Activated CD4-positive, alpha-beta memory T cell treated with anti-CD3 and anti-CD28 coated beads, Interleukin-2, amount 10 ng/mL, durations not matched to agents 7 days and 5 days (primary cell): ENCODE measurements at regions not wholly inside any gene's neighbourhood (a gene's known extent, or its start where the extent isn't known, plus 50 kb on each side); places are given as distances from the start of the nearest gene placed in this dataset.

Experiments
- CTCF ChIA-PET: fragments of 350-600 bp; sonication (Branson Sonifier 250); formaldehyde crosslinking; loops from one replicate; lab custom pipeline; 2021; ENCODE audit warnings: antibody characterized with exemption, inconsistent platforms; lab: Charles Lee
- POLR2A ChIA-PET: fragments of 350-600 bp; sonication (Branson Sonifier 250); formaldehyde crosslinking; loops from one replicate; lab custom pipeline; 2021; ENCODE audit warnings: antibody characterized with exemption; lab: Charles Lee
- DNase-seq: peaks from one replicate; pipeline ENCODE4 v3.0.0-alpha.2; 2020
- H3K27ac Mint-ChIP-seq: one replicate; pipeline ENCODE4 v1.8.0; 2021; ENCODE audit warnings: mild to moderate bottlenecking, mixed read lengths
- H3K27me3 Mint-ChIP-seq: one replicate; pipeline ENCODE4 v1.8.0; 2021; ENCODE audit warnings: mixed read lengths
- H3K36me3 Mint-ChIP-seq: one replicate; pipeline ENCODE4 v1.8.0; 2021; ENCODE audit warnings: low read depth, mixed read lengths
- H3K4me1 Mint-ChIP-seq: one replicate; pipeline ENCODE4 v1.8.0; 2021; ENCODE audit warnings: mixed read lengths
- H3K4me3 Mint-ChIP-seq: one replicate; pipeline ENCODE4 v1.8.0; 2021; ENCODE audit warnings: mild to moderate bottlenecking, mixed read lengths
- H3K9me3 Mint-ChIP-seq: one replicate; pipeline ENCODE4 v1.8.0; 2021; ENCODE audit warnings: mixed read lengths

- Mint-ChIP-seq H3K36me3 (no peaks in the 10 kb centered on the region), H3K4me1 (no peaks in the 10 kb centered on the region), H3K4me3 (no peak overlapping the region), H3K27ac (no peak overlapping the region), H3K9me3 (no peaks in the 10 kb centered on the region), H3K27me3 (peaks cover 1% of the 10 kb centered on the region)
- DNase-seq = no peak
- ChIA-PET POLR2A (no interaction called here), CTCF (interaction anchor here (0.5 kb wide), 1 partner anchor 1673 kb away, joined by 3 read pairs; no protein-coding TSS in a partner anchor)
Measured at GRCh38 chr12:93292731-93293566, 84.8 kb upstream of the NUDT4 start.

DNA sequence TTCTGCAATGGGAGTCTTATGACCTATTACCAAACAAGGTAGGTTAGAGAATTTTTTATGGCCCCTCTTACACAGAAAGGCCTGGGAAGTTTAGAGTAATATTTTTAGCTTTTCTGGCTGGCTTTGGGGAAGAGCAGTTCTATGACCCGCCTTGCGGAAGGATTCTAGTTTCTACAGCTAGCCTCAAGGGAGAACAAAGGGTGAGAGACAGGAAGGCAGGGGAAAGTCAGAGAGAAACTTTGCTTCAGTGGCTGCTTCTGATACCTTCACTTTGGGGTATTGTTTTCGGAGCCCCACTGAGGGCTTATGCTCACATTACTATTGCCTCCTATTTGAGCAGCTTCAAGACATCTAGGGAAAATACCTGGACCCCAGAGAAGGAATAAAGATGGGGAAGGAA lies 80.7 kb upstream of the NUDT4 start:
- ChIA-PET POLR2A (no interaction called here), CTCF (no interaction called here)
- Mint-ChIP-seq H3K27me3 (peaks cover 3% of the 10 kb centered on the region), H3K4me3 (no peak overlapping the region), H3K36me3 (no peaks in the 10 kb centered on the region), H3K27ac (no peak overlapping the region), H3K4me1 (no peaks in the 10 kb centered on the region), H3K9me3 (no peaks in the 10 kb centered on the region)
- DNase-seq = no peak

DNA sequence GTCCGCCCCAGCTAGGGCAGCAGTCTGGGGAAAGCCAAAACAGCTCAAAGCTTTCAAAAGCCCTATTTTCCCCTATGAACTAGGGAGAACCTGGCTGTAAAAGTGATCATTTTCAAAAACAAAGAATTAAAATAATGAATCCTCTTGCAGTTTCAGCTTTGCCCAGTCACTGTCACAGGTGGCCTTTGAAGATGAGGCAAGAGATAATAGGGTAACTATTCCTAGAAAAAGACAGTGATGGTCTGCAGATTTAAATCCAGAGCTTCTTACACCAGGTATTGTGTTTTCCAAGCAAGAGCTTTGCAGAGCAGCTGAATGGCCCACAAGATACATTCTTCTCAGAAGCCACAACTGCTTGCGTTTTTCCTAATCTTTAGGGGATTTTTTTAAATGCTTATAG lies 80.2 kb upstream of the NUDT4 start:
- DNase-seq = no peak
- CTCF ChIA-PET = no interaction called here
- Mint-ChIP-seq H3K36me3 (no peaks in the 10 kb centered on the region), H3K9me3 (no peaks in the 10 kb centered on the region), H3K27me3 (peaks cover 3% of the 10 kb centered on the region), H3K4me3 (no peak overlapping the region), H3K27ac (no peak overlapping the region), H3K4me1 (no peaks in the 10 kb centered on the region)
- POLR2A ChIA-PET = no interaction called here

DNA sequence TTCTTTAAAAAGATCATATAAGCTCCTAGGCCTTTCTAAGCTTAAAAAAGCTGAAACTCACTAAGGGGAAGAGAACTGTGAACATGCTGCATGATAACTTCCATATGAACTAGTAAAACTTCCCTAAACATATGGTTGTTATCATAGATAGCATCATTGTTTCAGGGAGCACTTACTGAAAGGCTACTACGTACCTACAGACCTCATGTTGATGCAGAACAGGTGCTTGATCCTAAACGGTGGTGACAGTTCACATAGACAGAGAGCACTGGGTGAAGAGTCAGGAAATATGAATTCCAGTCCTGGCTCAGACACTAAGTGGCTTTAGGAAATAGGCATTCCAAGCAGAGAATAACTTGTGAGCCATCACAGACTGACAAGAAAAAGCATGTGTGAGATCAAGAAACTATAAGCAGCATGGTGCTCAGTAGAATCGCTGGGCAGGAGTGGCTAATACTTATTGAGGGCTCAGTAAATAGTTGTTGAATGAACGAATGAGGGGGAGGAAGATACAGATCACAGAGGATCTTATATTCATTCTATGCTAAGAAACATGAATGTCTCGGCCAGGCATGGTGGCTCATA lies 78.4 kb upstream of the NUDT4 start:
- no peak overlapping the region for H3K27ac Mint-ChIP-seq
- H3K36me3 Mint-ChIP-seq = no peaks in the 10 kb centered on the region
- no peak overlapping the region for H3K4me3 Mint-ChIP-seq
- ChIA-PET CTCF (no interaction called here), POLR2A (no interaction called here)
- no peaks in the 10 kb centered on the region for H3K9me3 Mint-ChIP-seq
- no peak for DNase-seq
- no peaks in the 10 kb centered on the region for H3K4me1 Mint-ChIP-seq
- peaks cover 3% of the 10 kb centered on the region for H3K27me3 Mint-ChIP-seq

GRCh38 chr12:93300611-93301021 lies 77.1 kb upstream of the NUDT4 start:
- no peak overlapping the region for H3K4me3 Mint-ChIP-seq
- H3K27ac Mint-ChIP-seq = no peak overlapping the region
- CTCF ChIA-PET = interaction anchor here (0.6 kb wide), 2 partner anchors 49 to 283 kb away, joined by 3 to 6 read pairs; no protein-coding TSS in a partner anchor
- H3K9me3 Mint-ChIP-seq = no peaks in the 10 kb centered on the region
- H3K4me1 Mint-ChIP-seq = no peaks in the 10 kb centered on the region
- peaks cover 3% of the 10 kb centered on the region for H3K27me3 Mint-ChIP-seq
- POLR2A ChIA-PET = no interaction called here
- no peak for DNase-seq
- H3K36me3 Mint-ChIP-seq = no peaks in the 10 kb centered on the region

GRCh38 chr12:93302331-93303229 lies 75.1 kb upstream of the NUDT4 start:
- H3K27me3 Mint-ChIP-seq = peaks cover 5% of the 10 kb centered on the region
- CTCF ChIA-PET = no interaction called here
- no peak overlapping the region for H3K4me3 Mint-ChIP-seq
- POLR2A ChIA-PET = no interaction called here
- no peak for DNase-seq
- no peak overlapping the region for H3K27ac Mint-ChIP-seq
- no peaks in the 10 kb centered on the region for H3K4me1 Mint-ChIP-seq
- no peaks in the 10 kb centered on the region for H3K9me3 Mint-ChIP-seq
- H3K36me3 Mint-ChIP-seq = no peaks in the 10 kb centered on the region

DNA sequence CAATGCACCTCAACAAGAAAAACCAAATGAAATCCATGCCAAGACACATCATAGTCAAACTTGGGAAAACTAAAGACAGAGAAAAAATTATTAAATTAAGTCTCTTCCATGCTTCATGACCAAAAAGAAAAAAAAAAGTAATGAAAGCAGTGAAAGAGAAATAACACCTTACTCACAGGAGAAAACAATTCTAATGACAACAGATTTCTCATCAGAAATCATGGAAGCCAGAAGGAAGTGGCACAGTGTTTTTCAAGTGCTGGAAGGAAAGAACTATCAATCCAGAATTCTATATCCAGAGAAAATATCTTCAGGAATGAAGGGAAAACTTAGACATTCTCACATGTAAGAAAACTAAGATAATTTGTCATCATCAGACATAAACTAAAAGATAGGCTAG lies 71.1 kb upstream of the NUDT4 start:
- ChIA-PET CTCF (no interaction called here), POLR2A (no interaction called here)
- H3K4me3 Mint-ChIP-seq = no peak overlapping the region
- H3K27ac Mint-ChIP-seq = no peak overlapping the region
- no peaks in the 10 kb centered on the region for H3K36me3 Mint-ChIP-seq
- DNase-seq = no peak
- H3K27me3 Mint-ChIP-seq = peaks cover 3% of the 10 kb centered on the region
- no peaks in the 10 kb centered on the region for H3K4me1 Mint-ChIP-seq
- H3K9me3 Mint-ChIP-seq = no peaks in the 10 kb centered on the region

DNA sequence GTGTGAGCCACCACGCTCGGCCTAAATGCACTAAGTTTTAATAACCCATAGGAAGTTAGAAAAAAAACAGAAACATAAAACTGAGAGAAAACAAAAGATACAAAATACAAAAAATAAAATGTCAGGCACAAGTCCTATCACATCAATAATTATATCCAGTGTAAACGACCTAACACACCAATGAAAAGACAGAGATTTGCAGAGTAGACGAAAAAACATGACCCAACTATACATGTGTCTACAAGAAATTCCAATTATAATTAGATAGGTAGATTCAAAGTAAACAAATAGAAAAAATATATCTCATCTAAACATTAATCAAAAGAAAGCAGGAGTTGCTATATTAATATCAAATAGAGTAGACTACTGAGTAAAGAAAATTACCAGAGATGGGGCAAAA lies 69.4 kb upstream of the NUDT4 start:
- CTCF ChIA-PET = no interaction called here
- no peaks in the 10 kb centered on the region for H3K4me1 Mint-ChIP-seq
- no peak overlapping the region for H3K4me3 Mint-ChIP-seq
- no peaks in the 10 kb centered on the region for H3K36me3 Mint-ChIP-seq
- H3K9me3 Mint-ChIP-seq = no peaks in the 10 kb centered on the region
- DNase-seq = no peak
- peaks cover 3% of the 10 kb centered on the region for H3K27me3 Mint-ChIP-seq
- POLR2A ChIA-PET = no interaction called here
- H3K27ac Mint-ChIP-seq = no peak overlapping the region

- no peak overlapping the region for H3K4me3 Mint-ChIP-seq
- H3K4me1 Mint-ChIP-seq = no peaks in the 10 kb centered on the region
- ChIA-PET CTCF (no interaction called here), POLR2A (no interaction called here)
- H3K9me3 Mint-ChIP-seq = no peaks in the 10 kb centered on the region
- no peak for DNase-seq
- H3K27me3 Mint-ChIP-seq = no peaks in the 10 kb centered on the region
- no peak overlapping the region for H3K27ac Mint-ChIP-seq
- no peaks in the 10 kb centered on the region for H3K36me3 Mint-ChIP-seq
Measured at GRCh38 chr12:93311827-93312226, 65.9 kb upstream of the NUDT4 start.

DNA sequence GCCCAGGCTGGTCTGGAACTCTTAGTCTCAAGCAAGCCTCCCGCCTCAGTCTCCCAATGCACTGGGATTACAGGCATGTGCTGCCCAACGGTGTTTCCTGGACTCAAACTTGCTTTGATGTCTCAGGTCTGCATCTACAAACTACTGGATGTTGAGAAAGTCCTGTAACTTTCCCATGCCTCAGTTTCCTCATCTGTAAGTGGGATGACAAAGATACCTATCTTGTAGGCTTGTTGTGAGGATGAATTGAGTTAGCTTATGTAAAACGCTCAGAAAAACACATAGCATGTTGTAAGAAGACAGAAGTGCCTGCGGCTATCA lies 63.6 kb upstream of the NUDT4 start:
- Mint-ChIP-seq H3K4me1 (no peaks in the 10 kb centered on the region), H3K9me3 (no peaks in the 10 kb centered on the region), H3K36me3 (no peaks in the 10 kb centered on the region), H3K27ac (no peak overlapping the region), H3K4me3 (no peak overlapping the region), H3K27me3 (no peaks in the 10 kb centered on the region)
- no peak for DNase-seq
- POLR2A ChIA-PET = no interaction called here
- CTCF ChIA-PET = interaction anchor here (1.0 kb wide), 1 partner anchor 8 kb away, joined by 3 read pairs; no protein-coding TSS in a partner anchor

DNA sequence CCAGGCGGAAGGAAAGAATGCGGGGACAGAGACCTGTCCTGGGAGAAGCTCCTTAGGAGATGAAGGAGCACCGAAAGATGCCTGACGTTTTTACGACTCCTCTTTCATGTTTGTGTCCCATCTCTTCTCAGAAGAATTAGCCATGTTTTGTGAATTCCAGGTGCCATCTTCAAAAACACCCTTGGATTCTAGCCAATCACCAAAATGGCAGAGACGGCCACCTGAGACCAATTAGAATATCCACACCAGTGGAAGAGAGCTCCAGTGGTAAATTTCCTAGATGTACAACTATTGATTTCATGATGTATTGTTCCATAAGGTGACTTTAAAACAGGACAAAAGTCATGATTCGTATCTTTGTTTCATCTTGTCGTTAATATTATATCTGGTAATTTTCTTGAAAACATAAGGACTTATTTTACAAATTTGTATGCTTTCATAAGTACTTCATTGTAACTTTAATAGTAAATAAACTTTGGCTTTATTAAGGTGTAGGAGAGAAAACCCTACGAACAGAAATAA lies 62.3 kb upstream of the NUDT4 start:
- ChIA-PET POLR2A (no interaction called here), CTCF (interaction anchor here (0.7 kb wide), 1 partner anchor 32 kb away, joined by 3 read pairs; no protein-coding TSS in a partner anchor)

DNA sequence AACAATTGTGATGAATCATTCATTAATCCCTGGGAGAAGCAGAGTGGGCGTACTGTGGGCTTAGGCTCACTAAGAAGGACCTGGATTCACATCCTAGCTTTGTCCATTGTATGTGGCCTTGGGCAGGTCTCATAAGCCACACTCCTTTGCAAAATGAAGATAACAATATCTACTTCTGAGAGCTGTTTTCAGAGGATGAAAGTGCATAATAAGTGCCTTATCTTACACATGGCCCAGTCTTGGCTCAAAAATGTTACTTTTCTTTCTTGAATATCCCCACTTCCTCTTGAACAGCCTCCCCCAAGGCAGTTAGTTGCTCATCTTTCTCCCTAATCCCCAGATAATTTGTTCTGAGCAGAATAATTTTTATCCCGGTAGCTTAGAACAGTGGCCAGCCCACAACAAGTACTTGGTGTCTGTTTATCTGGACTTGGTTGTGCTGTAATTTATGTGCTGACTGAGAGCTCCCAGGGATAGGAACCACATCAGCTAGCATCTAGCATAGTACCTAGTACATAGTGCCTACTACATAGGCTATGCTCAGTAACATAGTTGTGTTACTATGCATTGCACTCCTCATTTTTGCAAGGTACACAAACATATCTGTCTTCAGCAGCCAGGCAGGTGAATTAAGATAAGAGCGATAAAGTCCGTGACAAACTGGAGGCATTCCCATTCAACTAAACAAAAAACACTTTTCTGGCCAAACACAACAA lies 61.7 kb upstream of the NUDT4 start:
- no peak for DNase-seq
- POLR2A ChIA-PET = no interaction called here
- H3K27me3 Mint-ChIP-seq = no peaks in the 10 kb centered on the region
- no peak overlapping the region for H3K27ac Mint-ChIP-seq
- H3K36me3 Mint-ChIP-seq = no peaks in the 10 kb centered on the region
- no peaks in the 10 kb centered on the region for H3K4me1 Mint-ChIP-seq
- CTCF ChIA-PET = no interaction called here
- H3K4me3 Mint-ChIP-seq = no peak overlapping the region
- H3K9me3 Mint-ChIP-seq = no peaks in the 10 kb centered on the region

More for the DNA sequence above, 62.3 kb upstream of the NUDT4 start:
- no peaks in the 10 kb centered on the region for H3K4me1 Mint-ChIP-seq
- H3K9me3 Mint-ChIP-seq = no peaks in the 10 kb centered on the region
- no peak overlapping the region for H3K27ac Mint-ChIP-seq
- no peak overlapping the region for H3K4me3 Mint-ChIP-seq
- H3K36me3 Mint-ChIP-seq = no peaks in the 10 kb centered on the region
- no peaks in the 10 kb centered on the region for H3K27me3 Mint-ChIP-seq
- no peak for DNase-seq
